ENCODE measurements at regions not wholly inside any gene's neighbourhood (a gene's known extent, or its start where the extent isn't known, plus 50 kb on each side); places are given as distances from the start of the nearest gene placed in this dataset.

- TF ChIP-seq CTCF (conservative IDR thresholded peaks at IDR 0.05; ENCODE audit: low read depth, low read length) (no peak), POLR2A (IDR thresholded peaks at IDR 0.05; ENCODE audit: low read depth, low read length) (no peak), CEBPB (IDR thresholded peaks at IDR 0.05; ENCODE audit: low read depth, low read length) (no peak)
These were observed 770.7 kb downstream of the BCL11B start for GRCh38 chr14:98501335-98501734.

All from IMR-90 (cell line).